Activated CD8-positive, alpha-beta memory T cell treated with anti-CD3 and anti-CD28 coated beads for 24 hours (primary cell): ENCODE measurements at regions not wholly inside any gene's neighbourhood (a gene's known extent, or its start where the extent isn't known, plus 50 kb on each side); places are given as distances from the start of the nearest gene placed in this dataset.

Experiments used
- DNase-seq: peaks from one replicate; pipeline ENCODE4 v3.0.0-alpha.2; 2020

- DNase-seq, result no peak
Observed at GRCh38 chr5:133881576-133882388, 86.6 kb downstream of the C5orf15 start.

GRCh38 chr5:133878236-133878555 is 90.2 kb downstream of the C5orf15 start:
- no peak for DNase-seq

- no peak for DNase-seq
Observed at GRCh38 chr5:133877351-133878235, 90.8 kb downstream of the C5orf15 start.

- no peak for DNase-seq
Observed at GRCh38 chr5:133876266-133876665, 92.2 kb downstream of the C5orf15 start.

GRCh38 chr5:133875179-133875578 is 93.2 kb downstream of the C5orf15 start:
- no peak for DNase-seq

GRCh38 chr5:133873449-133873848 is 95.0 kb downstream of the C5orf15 start:
- DNase-seq, result no peak

GRCh38 chr5:133870661-133871060 is 97.8 kb downstream of the C5orf15 start:
- no peak for DNase-seq

- no peak for DNase-seq
Observed at GRCh38 chr5:133869519-133870335, 98.7 kb downstream of the C5orf15 start.

- peak; percentile 89 for DNase-seq
Observed at GRCh38 chr5:133868946-133869518, 99.4 kb downstream of the C5orf15 start.

- DNase-seq, result no peak
Observed at GRCh38 chr5:133867851-133868545, 100.4 kb downstream of the C5orf15 start.

- no peak for DNase-seq
Observed at GRCh38 chr5:133867341-133867740, 101.1 kb downstream of the C5orf15 start.

GRCh38 chr5:133866903-133867245 is 101.6 kb downstream of the C5orf15 start:
- no peak for DNase-seq

- no peak for DNase-seq
Observed at GRCh38 chr5:133866160-133866902, 102.1 kb downstream of the C5orf15 start.

- DNase-seq, result no peak
Observed at GRCh38 chr5:133865113-133865512, 103.3 kb downstream of the C5orf15 start.

- DNase-seq, result no peak
Observed at GRCh38 chr5:133864711-133865110, 103.7 kb downstream of the C5orf15 start.

GRCh38 chr5:133863857-133864585 is 104.4 kb downstream of the C5orf15 start:
- no peak for DNase-seq

GRCh38 chr5:133861161-133861737 is 107.2 kb downstream of the C5orf15 start:
- DNase-seq, result no peak

- DNase-seq, result peak; percentile 38
Observed at GRCh38 chr5:133859073-133859472, 109.4 kb downstream of the C5orf15 start.

GRCh38 chr5:133857595-133858313 is 110.7 kb downstream of the C5orf15 start:
- DNase-seq, result peak; percentile 47

GRCh38 chr5:133854554-133854953 is 113.9 kb downstream of the C5orf15 start:
- peak; percentile 32 for DNase-seq
